NCI-H69 (cell line): ENCODE measurements at regions not wholly inside any gene's neighbourhood (a gene's known extent, or its start where the extent isn't known, plus 50 kb on each side); places are given as distances from the start of the nearest gene placed in this dataset.
A peak's percentile ranks its signal among the peaks of the same experiment; 100 is the strongest.

Experiments used
- DNase-seq: peaks from one replicate; lab custom pipeline; 2025; lab: John Stamatoyannopoulos, UW

GRCh38 chr2:60159519-60159918 is 393.9 kb downstream of the BCL11A start:
- no peak for DNase-seq

GRCh38 chr2:60158262-60158661 is 395.2 kb downstream of the BCL11A start:
- no peak for DNase-seq

- no peak for DNase-seq
These were observed 396.2 kb downstream of the BCL11A start for GRCh38 chr2:60157283-60157682.

- DNase-seq: no peak
These were observed 399.3 kb downstream of the BCL11A start for GRCh38 chr2:60154142-60154541.

- DNase-seq: peak; percentile 7
These were observed 401.1 kb downstream of the BCL11A start for GRCh38 chr2:60152226-60152833.

- DNase-seq: no peak
These were observed 404.3 kb downstream of the BCL11A start for GRCh38 chr2:60149176-60149575.

- no peak for DNase-seq
These were observed 404.7 kb downstream of the BCL11A start for GRCh38 chr2:60148716-60149115.

GRCh38 chr2:60140185-60140584 is 413.3 kb downstream of the BCL11A start:
- no peak for DNase-seq

- no peak for DNase-seq
These were observed 416.5 kb downstream of the BCL11A start for GRCh38 chr2:60136913-60137312.

- no peak for DNase-seq
These were observed 426.3 kb downstream of the BCL11A start for GRCh38 chr2:60127191-60127590.

- no peak for DNase-seq
These were observed 427.6 kb downstream of the BCL11A start for GRCh38 chr2:60125611-60126426.

GRCh38 chr2:60119778-60120177 is 433.7 kb downstream of the BCL11A start:
- DNase-seq: no peak

GRCh38 chr2:60118917-60119316 is 434.5 kb downstream of the BCL11A start:
- DNase-seq: no peak

- DNase-seq: no peak
These were observed 435.4 kb downstream of the BCL11A start for GRCh38 chr2:60118061-60118460.

- DNase-seq: no peak
These were observed 437.1 kb downstream of the BCL11A start for GRCh38 chr2:60116161-60116875.

GRCh38 chr2:60109744-60110143 is 443.7 kb downstream of the BCL11A start:
- DNase-seq: no peak

- no peak for DNase-seq
These were observed 446.5 kb downstream of the BCL11A start for GRCh38 chr2:60106836-60107529.

GRCh38 chr2:60105906-60106305 is 447.5 kb downstream of the BCL11A start:
- peak; percentile 1 for DNase-seq

- no peak for DNase-seq
These were observed 448.6 kb downstream of the BCL11A start for GRCh38 chr2:60104514-60105505.

- DNase-seq: no peak
These were observed 453.4 kb downstream of the BCL11A start for GRCh38 chr2:60100034-60100433.

GRCh38 chr2:60098996-60099395 is 454.5 kb downstream of the BCL11A start:
- no peak for DNase-seq
